IMR-90 (cell line): ENCODE measurements at regions not wholly inside any gene's neighbourhood (a gene's known extent, or its start where the extent isn't known, plus 50 kb on each side); places are given as distances from the start of the nearest gene placed in this dataset.

Experiments used
- CEBPB ChIP-seq: IDR thresholded peaks from 2 replicates; pipeline ENCODE4 v1.6.1; 2012; ENCODE audit warnings: low read depth, low read length, improper control_type of control experiment
- POLR2A ChIP-seq: IDR thresholded peaks from 2 replicates; pipeline ENCODE4 v1.6.1; 2012; ENCODE audit warnings: mild to moderate bottlenecking, low read depth, low read length

GRCh38 chr9:82404196-82404870, 415.8 kb downstream of the SPATA31D1 start:
- no peak for TF ChIP-seq POLR2A
- no peak for TF ChIP-seq CEBPB
